Skeletal muscle cell (primary cell): ENCODE measurements at regions not wholly inside any gene's neighbourhood (a gene's known extent, or its start where the extent isn't known, plus 50 kb on each side); places are given as distances from the start of the nearest gene placed in this dataset.

Source experiments
- DNase-seq: peaks from one replicate; pipeline ENCODE4 v3.0.0-alpha.2; 2010; ENCODE audit warnings: low read depth
- H3K4me3 ChIP-seq: 2 replicates; pipeline ENCODE4 v1.5.1; 2011; ENCODE audit warnings: low read depth, mild to moderate bottlenecking, control low read depth, low read length, moderate library complexity

DNA sequence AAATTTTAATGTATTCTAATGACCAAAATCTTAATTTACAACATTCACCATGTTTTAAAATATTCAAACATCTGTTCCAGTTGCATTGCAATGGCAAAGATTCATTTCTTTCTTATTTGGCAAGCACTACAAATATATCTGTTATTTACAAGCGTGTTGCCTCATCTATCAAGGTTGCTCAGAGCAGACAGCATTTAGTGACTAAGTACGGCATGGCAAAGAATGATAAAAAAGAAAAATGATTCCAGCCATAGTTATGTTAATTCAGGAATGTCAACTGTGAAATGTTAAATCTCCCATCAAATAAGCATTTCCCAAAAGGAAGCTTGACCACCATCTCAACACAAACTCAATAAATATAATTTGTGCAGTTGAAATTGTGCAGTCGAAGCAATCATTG lies 312.1 kb downstream of the SEC23A start:
- DNase-seq: no peak
- no peak overlapping the region for H3K4me3 ChIP-seq

GRCh38 chr14:38789805-38790204 lies 313.2 kb downstream of the SEC23A start:
- H3K4me3 ChIP-seq: no peak overlapping the region
- no peak for DNase-seq

GRCh38 chr14:38788060-38788459 lies 315.0 kb downstream of the SEC23A start:
- H3K4me3 ChIP-seq: no peak overlapping the region
- DNase-seq: no peak

- DNase-seq: no peak
- no peak overlapping the region for H3K4me3 ChIP-seq
These were observed 316.1 kb downstream of the SEC23A start for GRCh38 chr14:38786921-38787320.

- no peak overlapping the region for H3K4me3 ChIP-seq
- no peak for DNase-seq
These were observed 325.6 kb downstream of the SEC23A start for GRCh38 chr14:38777401-38777800.

GRCh38 chr14:38775986-38776385 lies 327.0 kb downstream of the SEC23A start:
- DNase-seq: no peak
- no peak overlapping the region for H3K4me3 ChIP-seq

DNA sequence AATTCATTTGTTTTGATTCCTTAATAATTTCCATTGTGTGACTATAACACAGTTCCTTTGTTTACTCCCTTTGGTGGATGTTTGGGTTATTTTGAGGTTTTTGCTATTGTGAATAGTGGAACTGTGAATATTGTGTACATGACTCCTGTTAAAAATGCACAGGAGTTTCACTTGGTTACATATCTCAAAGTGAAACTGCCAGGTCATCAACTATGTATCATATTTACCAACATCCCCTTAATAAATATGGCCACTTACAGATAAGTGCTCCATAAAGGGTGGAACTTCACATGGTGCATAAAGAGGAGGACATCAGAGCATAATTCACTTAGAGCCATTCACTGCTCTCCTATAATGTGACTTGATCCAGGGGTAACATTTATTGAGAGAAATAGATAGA lies 328.9 kb downstream of the SEC23A start:
- no peak for DNase-seq
- H3K4me3 ChIP-seq: no peak overlapping the region

DNA sequence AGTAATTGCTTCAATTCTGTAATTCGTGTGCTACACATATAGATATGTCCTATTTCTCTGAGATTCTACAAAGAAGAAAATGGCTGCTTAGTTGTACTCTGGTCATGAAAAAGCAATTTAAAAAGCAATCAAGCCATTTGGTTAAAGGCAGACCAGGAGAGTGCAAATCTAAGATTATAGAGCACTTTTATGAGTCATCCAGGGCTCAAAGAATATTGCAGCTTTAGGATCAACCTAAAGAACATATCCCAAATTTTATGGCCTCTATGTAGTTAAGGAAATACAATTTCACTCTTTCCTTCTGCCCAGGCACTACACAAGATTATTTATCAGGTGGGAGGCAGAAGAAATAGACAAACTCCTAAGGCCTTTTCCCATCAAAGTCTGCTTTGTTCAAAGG lies 332.8 kb downstream of the SEC23A start:
- no peak for DNase-seq

GRCh38 chr14:38762845-38763244 lies 340.2 kb downstream of the SEC23A start:
- DNase-seq: no peak
- no peak overlapping the region for H3K4me3 ChIP-seq

More for the DNA sequence above, 332.8 kb downstream of the SEC23A start:
- H3K4me3 ChIP-seq: no peak overlapping the region

GRCh38 chr14:38762426-38762825 lies 340.6 kb downstream of the SEC23A start:
- no peak for DNase-seq
- H3K4me3 ChIP-seq: no peak overlapping the region

DNA sequence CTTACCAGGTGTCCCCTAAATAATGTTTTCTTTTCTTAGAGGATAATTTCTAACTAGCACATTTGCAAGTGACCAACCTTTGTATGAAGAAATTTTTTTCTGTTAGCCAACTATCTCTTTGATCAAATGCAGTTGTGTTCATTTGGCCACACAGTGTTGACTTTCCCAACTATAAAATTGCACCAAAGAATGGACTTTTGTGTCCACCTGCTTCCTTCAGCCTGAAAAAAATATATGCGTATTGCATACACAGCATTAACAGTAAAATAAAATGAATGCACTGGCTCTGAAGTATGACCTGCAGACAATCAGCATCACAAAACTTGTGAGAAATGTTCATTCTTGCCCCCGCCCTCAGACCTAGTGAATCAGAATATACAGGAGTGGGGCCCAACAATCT lies 342.0 kb downstream of the SEC23A start:
- DNase-seq: no peak
- no peak overlapping the region for H3K4me3 ChIP-seq

- DNase-seq: no peak
- no peak overlapping the region for H3K4me3 ChIP-seq
These were observed 344.4 kb downstream of the SEC23A start for GRCh38 chr14:38758661-38759060.

DNA sequence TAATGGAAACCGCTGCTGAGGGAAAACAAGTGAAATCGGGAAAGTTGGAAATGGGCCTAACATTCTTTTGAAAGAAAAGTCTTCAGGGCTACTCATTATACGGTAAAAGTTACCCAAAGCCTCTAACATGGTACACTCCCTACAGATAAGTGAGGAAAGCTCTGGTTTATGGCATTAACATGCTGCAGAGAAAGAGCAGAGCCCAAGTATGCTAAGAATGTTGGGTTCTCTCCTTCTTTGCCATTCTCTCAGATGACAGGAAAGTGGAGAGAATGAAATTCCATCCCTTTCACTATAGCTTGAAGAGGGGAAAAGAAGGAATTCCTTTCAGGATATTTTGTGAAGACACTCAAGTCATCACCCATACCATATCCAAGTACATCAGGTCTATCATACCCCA lies 348.0 kb downstream of the SEC23A start:
- H3K4me3 ChIP-seq: no peak overlapping the region
- DNase-seq: no peak

DNA sequence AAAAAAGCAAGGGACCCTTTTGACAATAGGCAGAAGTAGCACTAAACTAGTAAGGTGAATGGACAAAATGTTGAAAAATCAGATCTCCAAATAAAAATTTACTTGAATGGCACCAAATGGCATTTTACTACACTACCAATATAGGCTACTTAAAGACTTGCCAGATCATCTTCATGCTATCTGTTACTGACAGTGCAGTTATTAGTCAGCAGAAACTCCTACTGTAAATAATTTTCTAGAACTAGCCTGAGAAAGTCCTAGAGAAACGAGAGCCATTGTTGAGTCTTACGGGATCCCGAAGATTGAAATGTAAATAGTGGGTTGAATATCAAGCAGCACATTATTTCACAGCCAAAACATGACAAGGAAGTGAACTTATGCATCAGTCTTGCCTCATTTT lies 350.3 kb downstream of the SEC23A start:
- DNase-seq: no peak
- H3K4me3 ChIP-seq: no peak overlapping the region

GRCh38 chr14:38752341-38752740 lies 350.7 kb downstream of the SEC23A start:
- DNase-seq: no peak
- H3K4me3 ChIP-seq: no peak overlapping the region

- DNase-seq: no peak
- no peak overlapping the region for H3K4me3 ChIP-seq
These were observed 351.6 kb downstream of the SEC23A start for GRCh38 chr14:38751459-38751858.

- no peak overlapping the region for H3K4me3 ChIP-seq
- no peak for DNase-seq
These were observed 353.1 kb downstream of the SEC23A start for GRCh38 chr14:38749936-38750335.

- no peak for DNase-seq
- no peak overlapping the region for H3K4me3 ChIP-seq
These were observed 357.2 kb downstream of the SEC23A start for GRCh38 chr14:38745861-38746260.

- no peak for DNase-seq
- no peak overlapping the region for H3K4me3 ChIP-seq
These were observed 359.0 kb downstream of the SEC23A start for GRCh38 chr14:38743966-38744584.

DNA sequence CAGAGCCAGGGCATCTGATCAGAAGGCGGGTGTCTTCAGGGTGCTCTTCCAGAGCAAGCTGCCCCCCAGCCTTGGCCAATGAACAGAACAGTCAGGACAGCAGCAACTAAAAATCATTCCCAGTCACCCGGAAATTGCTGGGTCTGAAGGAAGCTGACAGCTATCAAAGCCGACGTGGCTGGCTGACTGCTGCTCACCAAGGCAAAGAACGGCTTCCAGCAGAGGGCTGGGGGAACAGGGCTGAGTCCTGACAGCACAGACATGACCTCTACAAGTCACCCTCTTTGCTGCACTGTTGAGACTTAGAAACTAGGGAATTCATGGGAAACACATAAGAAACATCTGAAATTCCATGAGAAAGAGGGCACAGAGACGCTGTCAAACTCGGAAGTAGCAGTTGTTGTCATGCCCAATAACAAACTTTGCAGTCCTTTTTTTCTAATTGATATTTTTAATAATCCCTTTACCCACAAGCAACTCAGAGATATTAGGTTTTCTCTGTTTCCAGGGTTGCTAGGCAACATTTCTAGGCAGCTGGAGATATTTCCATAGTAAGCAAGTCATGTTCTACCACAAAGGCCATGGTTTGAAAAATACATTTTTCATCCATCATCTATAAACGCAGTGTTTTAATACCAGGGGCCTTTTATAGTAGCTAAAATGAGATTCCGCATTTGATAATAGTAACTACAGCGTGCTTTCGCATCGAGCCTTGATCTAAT lies 365.2 kb downstream of the SEC23A start:
- H3K4me3 ChIP-seq: no peak overlapping the region
- DNase-seq: no peak

- no peak overlapping the region for H3K4me3 ChIP-seq
- DNase-seq: no peak
These were observed 368.0 kb downstream of the SEC23A start for GRCh38 chr14:38735005-38735404.
